HEK293 (cell line): ENCODE measurements at regions not wholly inside any gene's neighbourhood (a gene's known extent, or its start where the extent isn't known, plus 50 kb on each side); places are given as distances from the start of the nearest gene placed in this dataset.

Experiments
- CTCF ChIA-PET: fragments of 350-600 bp; formaldehyde crosslinking; extraction: SDS; loops from one replicate; lab custom pipeline; 2021; ENCODE audit warnings: antibody characterized with exemption; lab: Yijun Ruan, JAX
- POLR2A ChIA-PET: fragments of 300-600 bp; formaldehyde crosslinking; extraction: SDS; loops from one replicate; lab custom pipeline; 2020; ENCODE audit warnings: antibody characterized with exemption, inconsistent platforms; lab: Yijun Ruan, JAX
- H3K27ac ChIP-seq: fragments of 200-500 bp; sonication (Bioruptor generic); 2 replicates; pipeline ENCODE4 v1.5.1; 2014; ENCODE audit warnings: low read depth, low read length, control low read depth, inconsistent platforms; ENCODE audit errors: extremely low read depth
- H3K36me3 ChIP-seq, 2 experiments: fragments of 200-500 bp in 1 of 2; sonication (Bioruptor generic) in 1 of 2; 1 replicate in 1 of 2; 2 replicates in 1 of 2; pipeline ENCODE4 v1.5.1; 2014 to 2017; ENCODE audit warnings: inconsistent platforms in 2 of 2, low read length in 2 of 2; ENCODE audit not compliant: control insufficient read depth in 2 of 2, insufficient read depth in 1 of 2
- H3K4me1 ChIP-seq: fragments of 200-500 bp; sonication (Bioruptor generic); 2 replicates; pipeline ENCODE4 v1.5.1; 2014; ENCODE audit warnings: mild to moderate bottlenecking, low read length, inconsistent platforms; ENCODE audit not compliant: control insufficient read depth, insufficient read depth
- H3K4me3 ChIP-seq: 2 replicates; pipeline ENCODE4 v1.5.1; 2011; ENCODE audit warnings: low read depth, mild to moderate bottlenecking, control low read depth, low read length, moderate library complexity
- H3K9me3 ChIP-seq: fragments of 200-500 bp; sonication (Bioruptor generic); 2 replicates; pipeline ENCODE4 v1.5.1; 2014; ENCODE audit warnings: low read depth, low read length, inconsistent platforms; ENCODE audit not compliant: control insufficient read depth, insufficient read depth
- RBAK ChIP-seq: fragments of 450-650 bp; formaldehyde crosslinking; IDR thresholded peaks from 2 replicates; pipeline ENCODE4 v1.5.1; 2016; ENCODE audit warnings: missing biosample characterization, missing genetic modification characterization
- ZBTB21 ChIP-seq: fragments of 450-650 bp; formaldehyde crosslinking; IDR thresholded peaks from 2 replicates; pipeline ENCODE4 v1.5.1; 2017; ENCODE audit warnings: missing biosample characterization, missing genetic modification characterization
- ZBTB8A ChIP-seq: fragments of 450-650 bp; formaldehyde crosslinking; IDR thresholded peaks from 2 replicates; pipeline ENCODE4 v1.5.1; 2016; ENCODE audit warnings: missing biosample characterization, missing genetic modification characterization
- ZFP37 ChIP-seq: fragments of 450-650 bp; formaldehyde crosslinking; IDR thresholded peaks from 2 replicates; pipeline ENCODE4 v1.5.1; 2016; ENCODE audit warnings: missing biosample characterization, missing genetic modification characterization
- ZNF2 ChIP-seq: fragments of 450-650 bp; formaldehyde crosslinking; IDR thresholded peaks from 2 replicates; pipeline ENCODE4 v1.5.1; 2016; ENCODE audit warnings: missing biosample characterization, missing genetic modification characterization
- ZNF266 ChIP-seq: fragments of 450-650 bp; formaldehyde crosslinking; IDR thresholded peaks from 2 replicates; pipeline ENCODE4 v1.5.1; 2016; ENCODE audit warnings: missing biosample characterization, missing genetic modification characterization, low read depth
- ZNF350 ChIP-seq: fragments of 450-650 bp; formaldehyde crosslinking; IDR thresholded peaks from 2 replicates; pipeline ENCODE4 v1.5.0; 2017; ENCODE audit warnings: missing biosample characterization, mild to moderate bottlenecking, missing genetic modification characterization
- ZNF423 ChIP-seq: fragments of 450-650 bp; formaldehyde crosslinking; IDR thresholded peaks from 2 replicates; pipeline ENCODE4 v1.5.1; 2016; ENCODE audit warnings: missing biosample characterization, missing genetic modification characterization
- ZNF473 ChIP-seq: fragments of 450-650 bp; formaldehyde crosslinking; IDR thresholded peaks from 2 replicates; pipeline ENCODE4 v1.5.1; 2017; ENCODE audit warnings: missing biosample characterization, missing genetic modification characterization
- ZNF518A ChIP-seq: fragments of 450-650 bp; formaldehyde crosslinking; conservative IDR thresholded peaks from 2 replicates; pipeline ENCODE4 v1.5.1; 2016; ENCODE audit warnings: low read depth, missing biosample characterization, missing genetic modification characterization
- ZNF558 ChIP-seq: fragments of 450-650 bp; formaldehyde crosslinking; IDR thresholded peaks from 2 replicates; pipeline ENCODE4 v1.5.1; 2016; ENCODE audit warnings: missing biosample characterization, missing genetic modification characterization
- ZNF610 ChIP-seq: fragments of 450-650 bp; formaldehyde crosslinking; IDR thresholded peaks from 2 replicates; pipeline ENCODE4 v1.5.1; 2016; ENCODE audit warnings: missing biosample characterization, missing genetic modification characterization, borderline replicate concordance
- ZNF623 ChIP-seq: fragments of 450-650 bp; formaldehyde crosslinking; IDR thresholded peaks from 2 replicates; pipeline ENCODE4 v1.5.1; 2016; ENCODE audit warnings: missing biosample characterization, missing genetic modification characterization
- ZNF792 ChIP-seq: fragments of 450-650 bp; formaldehyde crosslinking; IDR thresholded peaks from 2 replicates; pipeline ENCODE4 v1.5.1; 2016; ENCODE audit warnings: missing biosample characterization, missing genetic modification characterization
- ZNF830 ChIP-seq: fragments of 450-650 bp; IDR thresholded peaks from 2 replicates; pipeline ENCODE4 v1.5.0; 2018; ENCODE audit warnings: missing biosample characterization, missing genetic modification characterization, low read depth, mild to moderate bottlenecking, moderate library complexity
- ZSCAN5A ChIP-seq: fragments of 450-650 bp; formaldehyde crosslinking; IDR thresholded peaks from 2 replicates; pipeline ENCODE4 v1.5.1; 2016; ENCODE audit warnings: missing biosample characterization, missing genetic modification characterization
- TF ChIP-seq, protein P1 (sequence below): fragments of 450-650 bp; formaldehyde crosslinking; IDR thresholded peaks from 2 replicates; pipeline ENCODE4 v1.5.1; 2016; ENCODE audit warnings: missing biosample characterization, missing genetic modification characterization
- TF ChIP-seq, protein P2 (sequence below): fragments of 450-650 bp; formaldehyde crosslinking; IDR thresholded peaks from 2 replicates; pipeline ENCODE4 v1.5.1; 2016; ENCODE audit warnings: missing biosample characterization, missing genetic modification characterization
- TF ChIP-seq, protein P3 (sequence below): fragments of 450-650 bp; formaldehyde crosslinking; IDR thresholded peaks from 2 replicates; pipeline ENCODE4; 2016; ENCODE audit warnings: missing biosample characterization, missing genetic modification characterization
- TF ChIP-seq, protein P4 (sequence below): fragments of 450-650 bp; formaldehyde crosslinking; IDR thresholded peaks from 2 replicates; pipeline ENCODE4 v1.5.1; 2016; ENCODE audit warnings: missing biosample characterization, missing genetic modification characterization
- TF ChIP-seq, protein P5 (sequence below): fragments of 450-650 bp; formaldehyde crosslinking; optimal IDR thresholded peaks from 2 replicates; pipeline ENCODE3; 2016; ENCODE audit warnings: missing biosample characterization, mild to moderate bottlenecking, missing genetic modification characterization

DNA sequence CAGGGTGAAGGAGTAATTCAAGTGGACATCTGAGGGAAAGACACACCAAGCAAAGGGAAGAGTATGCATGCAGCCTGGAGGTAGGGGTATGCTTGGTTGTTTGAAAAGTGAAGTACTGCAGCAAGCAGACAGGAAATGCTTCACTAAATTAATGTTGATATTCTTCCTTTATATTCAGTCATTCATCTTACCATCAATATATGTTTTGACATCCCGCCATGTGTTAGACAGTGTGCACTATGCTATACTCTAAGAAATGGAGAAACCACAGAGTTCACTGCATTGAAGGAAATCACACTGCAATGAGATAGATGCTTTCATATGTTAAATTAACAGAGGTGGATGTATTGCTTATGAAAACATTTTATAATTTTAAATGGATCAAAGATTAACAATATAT lies 82.9 kb downstream of the HSPA13 start:
- TF ChIP-seq ZNF830 (tag by site-specific recombination), result no peak
- TF ChIP-seq ZNF623 (tag by site-specific recombination), result no peak
- TF ChIP-seq ZNF2 (tag by site-specific recombination), result no peak
- no peak for TF ChIP-seq ZNF558 (tag by site-specific recombination)
- no peak for TF ChIP-seq RBAK (tag by site-specific recombination)
- no peak for TF ChIP-seq ZNF610 (tag by site-specific recombination)
- CTCF ChIA-PET, result interaction anchor here (1.1 kb wide), 1 partner anchor 8 kb away, joined by 3 read pairs; no protein-coding TSS in a partner anchor
- H3K4me3 ChIP-seq, result no peak overlapping the region

DNA sequence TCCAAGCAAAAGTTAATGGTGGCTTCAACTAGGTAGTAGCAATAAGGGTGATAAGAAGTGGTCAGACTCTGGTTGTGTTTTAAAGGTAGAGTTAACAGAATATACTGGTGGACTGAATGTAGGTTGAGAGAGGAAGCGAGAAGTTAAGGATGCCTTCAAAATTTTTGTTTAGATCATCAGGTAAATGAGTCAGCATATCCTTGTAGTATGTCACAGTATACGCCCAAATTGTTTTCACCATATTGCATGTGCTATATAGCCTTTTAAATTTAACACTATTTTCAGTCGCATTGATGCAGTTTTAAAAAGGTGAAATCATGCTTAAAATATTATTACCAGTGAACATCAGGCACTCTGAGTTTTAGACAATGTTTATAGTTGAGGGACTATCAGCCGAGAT lies 74.6 kb downstream of the RBM11 start:
- H3K27ac ChIP-seq, result no peak overlapping the region
- TF ChIP-seq ZNF518A (tag by site-specific recombination) (no peak), ZSCAN5A (tag by site-specific recombination) (no peak)
- TF ChIP-seq, protein P1, sequence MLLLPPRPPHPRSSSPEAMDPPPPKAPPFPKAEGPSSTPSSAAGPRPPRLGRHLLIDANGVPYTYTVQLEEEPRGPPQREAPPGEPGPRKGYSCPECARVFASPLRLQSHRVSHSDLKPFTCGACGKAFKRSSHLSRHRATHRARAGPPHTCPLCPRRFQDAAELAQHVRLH (tag by site-specific recombination), result no peak
- TF ChIP-seq, protein P2, sequence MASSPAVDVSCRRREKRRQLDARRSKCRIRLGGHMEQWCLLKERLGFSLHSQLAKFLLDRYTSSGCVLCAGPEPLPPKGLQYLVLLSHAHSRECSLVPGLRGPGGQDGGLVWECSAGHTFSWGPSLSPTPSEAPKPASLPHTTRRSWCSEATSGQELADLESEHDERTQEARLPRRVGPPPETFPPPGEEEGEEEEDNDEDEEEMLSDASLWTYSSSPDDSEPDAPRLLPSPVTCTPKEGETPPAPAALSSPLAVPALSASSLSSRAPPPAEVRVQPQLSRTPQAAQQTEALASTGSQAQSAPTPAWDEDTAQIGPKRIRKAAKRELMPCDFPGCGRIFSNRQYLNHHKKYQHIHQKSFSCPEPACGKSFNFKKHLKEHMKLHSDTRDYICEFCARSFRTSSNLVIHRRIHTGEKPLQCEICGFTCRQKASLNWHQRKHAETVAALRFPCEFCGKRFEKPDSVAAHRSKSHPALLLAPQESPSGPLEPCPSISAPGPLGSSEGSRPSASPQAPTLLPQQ (tag by site-specific recombination), result no peak
- ChIA-PET POLR2A (no interaction called here), CTCF (no interaction called here)
- no peaks in the 10 kb centered on the region for H3K36me3 ChIP-seq
- H3K4me1 ChIP-seq, result no peaks in the 10 kb centered on the region
- H3K9me3 ChIP-seq, result no peaks in the 10 kb centered on the region
- H3K4me3 ChIP-seq, result no peak overlapping the region

More for the DNA sequence above, 82.9 kb downstream of the HSPA13 start:
- Histone ChIP-seq H3K27ac (no peak overlapping the region), H3K36me3 (no peaks in the 10 kb centered on the region), H3K4me1 (no peaks in the 10 kb centered on the region), H3K9me3 (no peaks in the 10 kb centered on the region)
- POLR2A ChIA-PET, result no interaction called here

DNA sequence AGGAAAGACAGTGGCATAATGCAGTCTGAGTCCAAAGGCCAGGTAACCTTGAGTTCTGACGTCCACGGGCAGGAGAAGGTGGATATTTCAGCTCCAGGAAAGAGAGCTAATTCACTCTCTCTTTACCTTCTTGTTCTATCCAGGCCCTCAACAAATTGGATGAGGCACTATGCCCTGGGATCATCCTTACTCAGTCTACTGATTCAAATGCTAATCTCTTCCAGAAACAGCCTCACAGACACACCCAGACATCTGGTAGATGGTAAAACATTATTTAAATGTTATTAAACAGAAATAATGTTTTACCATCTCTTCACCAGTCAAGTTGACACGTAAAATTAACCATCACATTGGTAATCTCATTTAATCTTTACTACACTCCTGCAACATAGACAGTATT lies 73.0 kb downstream of the RBM11 start:
- Histone ChIP-seq H3K4me3 (no peak overlapping the region), H3K27ac (no peak overlapping the region), H3K4me1 (no peaks in the 10 kb centered on the region), H3K9me3 (no peaks in the 10 kb centered on the region), H3K36me3 (no peaks in the 10 kb centered on the region)
- CTCF ChIA-PET, result interaction anchor here (0.6 kb wide), 1 partner anchor 1148 kb away, joined by 4 read pairs; no protein-coding TSS in a partner anchor
- POLR2A ChIA-PET, result no interaction called here
- TF ChIP-seq ZBTB21 (tag by site-specific recombination) (no peak), ZNF266 (tag by site-specific recombination) (no peak), ZNF473 (tag by site-specific recombination) (no peak), ZNF792 (tag by site-specific recombination) (no peak), ZBTB8A (no peak), ZFP37 (tag by site-specific recombination) (no peak), ZNF350 (tag by site-specific recombination) (no peak), ZNF423 (no peak)
- TF ChIP-seq, protein P3, sequence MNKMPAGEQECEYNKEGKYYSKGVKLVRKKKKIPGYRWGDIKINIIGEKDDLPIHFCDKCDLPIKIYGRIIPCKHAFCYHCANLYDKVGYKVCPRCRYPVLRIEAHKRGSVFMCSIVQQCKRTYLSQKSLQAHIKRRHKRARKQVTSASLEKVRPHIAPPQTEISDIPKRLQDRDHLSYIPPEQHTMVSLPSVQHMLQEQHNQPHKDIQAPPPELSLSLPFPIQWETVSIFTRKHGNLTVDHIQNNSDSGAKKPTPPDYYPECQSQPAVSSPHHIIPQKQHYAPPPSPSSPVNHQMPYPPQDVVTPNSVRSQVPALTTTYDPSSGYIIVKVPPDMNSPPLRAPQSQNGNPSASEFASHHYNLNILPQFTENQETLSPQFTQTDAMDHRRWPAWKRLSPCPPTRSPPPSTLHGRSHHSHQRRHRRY (tag by site-specific recombination), result no peak
- TF ChIP-seq, protein P4, sequence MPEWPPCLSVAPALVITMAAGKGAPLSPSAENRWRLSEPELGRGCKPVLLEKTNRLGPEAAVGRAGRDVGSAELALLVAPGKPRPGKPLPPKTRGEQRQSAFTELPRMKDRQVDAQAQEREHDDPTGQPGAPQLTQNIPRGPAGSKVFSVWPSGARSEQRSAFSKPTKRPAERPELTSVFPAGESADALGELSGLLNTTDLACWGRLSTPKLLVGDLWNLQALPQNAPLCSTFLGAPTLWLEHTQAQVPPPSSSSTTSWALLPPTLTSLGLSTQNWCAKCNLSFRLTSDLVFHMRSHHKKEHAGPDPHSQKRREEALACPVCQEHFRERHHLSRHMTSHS (tag by site-specific recombination), result no peak
- TF ChIP-seq, protein P5, sequence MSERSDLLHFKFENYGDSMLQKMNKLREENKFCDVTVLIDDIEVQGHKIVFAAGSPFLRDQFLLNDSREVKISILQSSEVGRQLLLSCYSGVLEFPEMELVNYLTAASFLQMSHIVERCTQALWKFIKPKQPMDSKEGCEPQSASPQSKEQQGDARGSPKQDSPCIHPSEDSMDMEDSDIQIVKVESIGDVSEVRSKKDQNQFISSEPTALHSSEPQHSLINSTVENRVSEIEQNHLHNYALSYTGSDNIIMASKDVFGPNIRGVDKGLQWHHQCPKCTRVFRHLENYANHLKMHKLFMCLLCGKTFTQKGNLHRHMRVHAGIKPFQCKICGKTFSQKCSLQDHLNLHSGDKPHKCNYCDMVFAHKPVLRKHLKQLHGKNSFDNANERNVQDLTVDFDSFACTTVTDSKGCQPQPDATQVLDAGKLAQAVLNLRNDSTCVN, result no peak
